Ammon's horn (tissue), 1 donor: ENCODE measurements at regions not wholly inside any gene's neighbourhood (a gene's known extent, or its start where the extent isn't known, plus 50 kb on each side); places are given as distances from the start of the nearest gene placed in this dataset.

Source experiments
- DNase-seq: peaks from one replicate; pipeline ENCODE4 v3.0.0-alpha.2; 2016; ENCODE audit warnings: low spot score

- no peak for DNase-seq
Measured at GRCh38 chrX:51798701-51799100, 55.5 kb downstream of the GSPT2 start.

GRCh38 chrX:51802917-51803688, 59.9 kb downstream of the GSPT2 start:
- DNase-seq, result peak; percentile 73

DNA sequence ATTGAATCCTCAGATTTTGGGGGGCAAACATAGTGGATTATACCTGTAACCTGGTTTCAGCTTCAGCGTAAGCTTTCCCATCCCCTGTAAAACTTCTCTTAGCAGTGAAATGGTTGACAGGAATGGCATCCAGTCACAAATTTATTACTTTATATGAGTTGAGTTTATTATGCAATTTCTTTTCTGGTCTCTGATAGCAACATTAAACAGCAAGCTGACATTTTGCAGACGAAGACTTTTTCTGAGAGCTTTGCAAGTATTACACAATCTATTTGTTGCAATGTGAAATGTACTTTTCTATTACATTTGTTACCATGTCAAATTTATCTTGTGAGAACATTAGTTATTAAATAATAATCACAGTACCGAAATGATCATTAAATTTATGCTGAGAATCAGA, 60.6 kb downstream of the GSPT2 start:
- no peak for DNase-seq

DNA sequence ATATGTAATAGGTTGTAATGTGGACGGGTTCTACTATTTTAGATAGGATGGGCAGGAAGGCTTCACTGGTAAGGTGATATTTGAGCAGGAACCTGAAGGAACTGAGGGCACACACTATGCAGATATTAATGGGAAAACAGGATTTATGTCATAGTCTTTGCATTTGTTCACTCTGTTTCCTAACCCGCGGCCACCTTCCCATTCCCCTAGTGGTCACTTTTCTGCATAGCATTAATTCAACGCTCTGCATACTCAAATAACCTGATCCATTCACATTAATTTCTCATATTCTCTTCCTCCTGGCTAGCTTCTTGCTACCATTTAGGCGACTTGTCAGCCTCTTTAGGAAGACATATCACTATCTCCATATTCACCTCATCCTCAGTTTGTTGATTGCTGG, 61.5 kb downstream of the GSPT2 start:
- DNase-seq, result no peak

DNA sequence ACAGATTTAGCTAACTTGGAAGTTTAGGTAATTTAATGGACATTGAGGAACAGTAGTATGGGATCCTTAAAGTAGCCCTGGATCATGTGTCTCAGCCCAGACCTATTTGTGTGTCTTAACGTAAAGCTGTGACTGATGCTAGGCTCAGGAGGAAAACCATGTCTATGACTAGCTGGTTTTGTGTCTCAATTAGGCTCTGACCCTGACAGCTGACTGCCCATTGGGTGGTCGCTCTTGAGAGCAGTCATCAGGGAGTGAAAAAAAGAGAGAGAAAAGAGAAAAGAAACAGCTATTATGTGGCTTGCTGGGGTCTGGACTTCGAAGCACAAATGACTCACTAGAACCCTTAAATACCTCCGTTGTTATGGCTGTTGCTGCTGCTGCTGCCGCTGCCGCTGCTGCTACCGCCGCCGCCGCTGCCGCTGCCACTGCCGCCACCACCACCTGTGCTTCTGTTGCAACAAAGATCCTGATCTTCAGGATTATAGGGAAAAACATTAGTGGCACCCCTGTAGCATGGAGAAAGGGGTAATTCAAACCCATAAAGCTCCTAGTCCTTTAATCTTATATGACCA, 70.7 kb downstream of the GSPT2 start:
- DNase-seq, result no peak

DNA sequence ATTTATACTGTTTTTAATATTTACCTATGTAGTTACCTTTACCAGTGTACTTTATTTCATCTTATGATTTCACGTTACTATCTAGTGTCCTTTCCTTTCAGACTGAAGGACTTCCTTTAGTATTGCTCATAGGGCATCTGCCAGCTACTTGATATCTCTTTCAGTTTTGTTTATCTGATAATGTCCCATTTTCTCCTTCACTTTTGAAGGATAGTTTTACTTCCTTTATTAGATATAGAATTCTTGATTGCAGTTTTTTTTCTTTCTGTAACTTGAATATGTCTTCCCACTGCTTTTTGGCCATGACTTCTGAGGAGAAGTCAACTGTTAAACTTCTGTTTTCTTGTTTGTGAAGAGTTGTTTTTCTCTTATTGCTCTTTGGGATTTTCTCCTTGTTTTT, 69.4 kb upstream of the MAGED1 start:
- no peak for DNase-seq

- DNase-seq, result no peak
Measured at GRCh38 chrX:51825436-51825835, 68.0 kb upstream of the MAGED1 start.

- no peak for DNase-seq
Measured at GRCh38 chrX:51834076-51834475, 59.3 kb upstream of the MAGED1 start.

GRCh38 chrX:51836823-51837222, 56.6 kb upstream of the MAGED1 start:
- DNase-seq, result no peak

GRCh38 chrX:51837451-51837850, 56.0 kb upstream of the MAGED1 start:
- DNase-seq, result no peak

DNA sequence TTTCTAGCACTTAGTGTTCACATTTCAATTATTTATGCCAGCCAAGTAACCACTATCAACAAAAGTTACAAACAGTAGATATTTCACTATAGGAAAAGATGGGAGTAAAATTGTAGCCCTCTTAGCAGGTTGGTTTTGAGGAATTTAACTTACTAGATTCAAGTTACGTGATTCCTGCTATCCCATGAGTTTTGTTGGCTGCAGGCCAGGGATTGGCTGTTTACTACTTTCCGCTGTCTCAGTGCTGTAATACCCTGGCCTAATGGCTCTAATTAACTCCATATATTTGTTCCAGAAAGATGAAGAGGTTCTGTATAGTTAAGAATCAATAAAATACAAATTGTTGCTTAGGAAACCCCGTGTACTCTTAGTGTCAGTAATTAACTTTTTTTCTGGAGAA, 55.5 kb upstream of the MAGED1 start:
- DNase-seq, result peak; percentile 16
